CMK (cell line): ENCODE measurements at regions not wholly inside any gene's neighbourhood (a gene's known extent, or its start where the extent isn't known, plus 50 kb on each side); places are given as distances from the start of the nearest gene placed in this dataset.

Experiments used
- DNase-seq: peaks from one replicate; pipeline ENCODE4 v3.0.0-alpha.2; 2010; ENCODE audit warnings: low read depth

- no peak for DNase-seq
These were observed 436.5 kb downstream of the SIPA1L2 start for GRCh38 chr1:232193451-232193783.

- DNase-seq: no peak
These were observed 437.0 kb downstream of the SIPA1L2 start for GRCh38 chr1:232192781-232193450.

GRCh38 chr1:232191560-232191959 lies 438.4 kb downstream of the SIPA1L2 start:
- no peak for DNase-seq

- DNase-seq: no peak
These were observed 441.6 kb downstream of the SIPA1L2 start for GRCh38 chr1:232188318-232188717.

- no peak for DNase-seq
These were observed 443.0 kb downstream of the SIPA1L2 start for GRCh38 chr1:232186931-232187330.

- no peak for DNase-seq
These were observed 445.1 kb downstream of the SIPA1L2 start for GRCh38 chr1:232184561-232185530.

- no peak for DNase-seq
These were observed 446.1 kb downstream of the SIPA1L2 start for GRCh38 chr1:232183802-232184201.

- DNase-seq: no peak
These were observed 446.6 kb downstream of the SIPA1L2 start for GRCh38 chr1:232183266-232183800.

GRCh38 chr1:232182236-232182635 lies 447.7 kb downstream of the SIPA1L2 start:
- no peak for DNase-seq

- no peak for DNase-seq
These were observed 449.2 kb downstream of the SIPA1L2 start for GRCh38 chr1:232180779-232181136.

- DNase-seq: no peak
These were observed 449.8 kb downstream of the SIPA1L2 start for GRCh38 chr1:232179896-232180778.

GRCh38 chr1:232178191-232178590 lies 451.7 kb downstream of the SIPA1L2 start:
- DNase-seq: no peak

GRCh38 chr1:232177438-232177837 lies 452.5 kb downstream of the SIPA1L2 start:
- no peak for DNase-seq

- DNase-seq: no peak
These were observed 453.7 kb downstream of the SIPA1L2 start for GRCh38 chr1:232176222-232176621.

- no peak for DNase-seq
These were observed 455.6 kb downstream of the SIPA1L2 start for GRCh38 chr1:232174306-232174705.

GRCh38 chr1:232172563-232172962 lies 457.4 kb downstream of the SIPA1L2 start:
- DNase-seq: no peak

- no peak for DNase-seq
These were observed 459.0 kb downstream of the SIPA1L2 start for GRCh38 chr1:232170909-232171308.

- no peak for DNase-seq
These were observed 460.5 kb downstream of the SIPA1L2 start for GRCh38 chr1:232169436-232169835.

GRCh38 chr1:232168508-232168907 lies 461.4 kb downstream of the SIPA1L2 start:
- DNase-seq: no peak

- DNase-seq: no peak
These were observed 463.0 kb downstream of the SIPA1L2 start for GRCh38 chr1:232166942-232167341.

GRCh38 chr1:232164078-232164963 lies 465.6 kb downstream of the SIPA1L2 start:
- no peak for DNase-seq
